Muscle layer of colon (tissue), 2 donors: ENCODE measurements at regions not wholly inside any gene's neighbourhood (a gene's known extent, or its start where the extent isn't known, plus 50 kb on each side); places are given as distances from the start of the nearest gene placed in this dataset.

ENCODE experiments used
- H3K27ac ChIP-seq: one replicate; pipeline ENCODE4 v1.7.0; 2013; ENCODE audit warnings: low read depth, mild to moderate bottlenecking, low read length, moderate library complexity
- H3K27me3 ChIP-seq, 2 donors: one replicate each; pipeline ENCODE4 v1.7.0; 2013; ENCODE audit warnings: low read length in 2 of 2, mild to moderate bottlenecking in 2 of 2; ENCODE audit not compliant: insufficient read depth in 2 of 2, control insufficient read depth in 1 of 2
- H3K36me3 ChIP-seq: one replicate; pipeline ENCODE4 v1.7.0; 2013; ENCODE audit warnings: mild to moderate bottlenecking, low read length; ENCODE audit not compliant: insufficient read depth
- H3K4me1 ChIP-seq: one replicate; pipeline ENCODE4 v1.7.0; 2013; ENCODE audit warnings: mild to moderate bottlenecking, low read length; ENCODE audit not compliant: insufficient read depth
- H3K4me3 ChIP-seq, 2 donors: one replicate each; pipeline ENCODE4 v1.7.0; 2013; ENCODE audit warnings: low read length in 2 of 2, low read depth in 1 of 2, mild to moderate bottlenecking in 1 of 2, moderate library complexity in 1 of 2
- H3K9ac ChIP-seq: one replicate; pipeline ENCODE4 v1.7.0; 2013; ENCODE audit warnings: low read length
- H3K9me3 ChIP-seq: one replicate; pipeline ENCODE4 v1.7.0; 2013; ENCODE audit warnings: mild to moderate bottlenecking, low read length
- donor health status: abdominal sarcoma.
- donor health status: Adenocarcinoma of cecum.

GRCh38 chr2:7479603-7480002 lies 562.4 kb downstream of the RNF144A start:
- no peaks in the 10 kb centered on the region for H3K4me1 ChIP-seq
- no peak overlapping the region for H3K4me3 ChIP-seq
- no peak overlapping the region for H3K9ac ChIP-seq
- H3K9me3 ChIP-seq: no peaks in the 10 kb centered on the region
- no peaks in the 10 kb centered on the region for H3K27me3 ChIP-seq
- H3K27ac ChIP-seq: no peak overlapping the region
- no peaks in the 10 kb centered on the region for H3K36me3 ChIP-seq

- Histone ChIP-seq H3K4me3 (no peak overlapping the region), H3K9me3 (no peaks in the 10 kb centered on the region), H3K9ac (no peak overlapping the region), H3K4me1 (no peaks in the 10 kb centered on the region), H3K27me3 (no peaks in the 10 kb centered on the region), H3K27ac (no peak overlapping the region), H3K36me3 (no peaks in the 10 kb centered on the region)
These were observed 563.2 kb downstream of the RNF144A start for GRCh38 chr2:7480431-7480830.

GRCh38 chr2:7490672-7491071 lies 573.5 kb downstream of the RNF144A start:
- no peaks in the 10 kb centered on the region for H3K4me1 ChIP-seq
- H3K27ac ChIP-seq: no peak overlapping the region
- no peaks in the 10 kb centered on the region for H3K36me3 ChIP-seq
- H3K9me3 ChIP-seq: no peaks in the 10 kb centered on the region
- no peak overlapping the region for H3K9ac ChIP-seq
- H3K27me3 ChIP-seq: no peaks in the 10 kb centered on the region
- H3K4me3 ChIP-seq: no peak overlapping the region

- no peaks in the 10 kb centered on the region for H3K36me3 ChIP-seq
- H3K9ac ChIP-seq: no peak overlapping the region
- H3K27me3 ChIP-seq: no peaks in the 10 kb centered on the region
- no peak overlapping the region for H3K4me3 ChIP-seq
- H3K9me3 ChIP-seq: no peaks in the 10 kb centered on the region
- no peak overlapping the region for H3K27ac ChIP-seq
- no peaks in the 10 kb centered on the region for H3K4me1 ChIP-seq
These were observed 575.5 kb downstream of the RNF144A start for GRCh38 chr2:7492719-7493118.

GRCh38 chr2:7497178-7497577 lies 580.0 kb downstream of the RNF144A start:
- H3K27me3 ChIP-seq: no peaks in the 10 kb centered on the region
- H3K4me1 ChIP-seq: peaks cover 6% of the 10 kb centered on the region
- H3K27ac ChIP-seq: no peak overlapping the region
- no peaks in the 10 kb centered on the region for H3K36me3 ChIP-seq
- H3K9ac ChIP-seq: no peak overlapping the region
- no peaks in the 10 kb centered on the region for H3K9me3 ChIP-seq
- no peak overlapping the region for H3K4me3 ChIP-seq

- H3K4me3 ChIP-seq: no peak overlapping the region
- no peaks in the 10 kb centered on the region for H3K9me3 ChIP-seq
- peaks cover 6% of the 10 kb centered on the region for H3K4me1 ChIP-seq
- no peak overlapping the region for H3K9ac ChIP-seq
- no peak overlapping the region for H3K27ac ChIP-seq
- H3K27me3 ChIP-seq: no peaks in the 10 kb centered on the region
- no peaks in the 10 kb centered on the region for H3K36me3 ChIP-seq
These were observed 581.8 kb downstream of the RNF144A start for GRCh38 chr2:7499018-7499417.

- Histone ChIP-seq H3K9me3 (no peaks in the 10 kb centered on the region), H3K27ac (no peak overlapping the region), H3K4me1 (peaks cover 6% of the 10 kb centered on the region), H3K4me3 (no peak overlapping the region), H3K9ac (no peak overlapping the region), H3K27me3 (no peaks in the 10 kb centered on the region), H3K36me3 (no peaks in the 10 kb centered on the region)
These were observed 585.1 kb downstream of the RNF144A start for GRCh38 chr2:7502336-7502735.

GRCh38 chr2:7508296-7508943 lies 591.2 kb downstream of the RNF144A start:
- Histone ChIP-seq H3K4me1 (no peaks in the 10 kb centered on the region), H3K9ac (no peak overlapping the region), H3K27me3 (no peaks in the 10 kb centered on the region), H3K36me3 (no peaks in the 10 kb centered on the region), H3K4me3 (no peak overlapping the region), H3K27ac (no peak overlapping the region), H3K9me3 (no peaks in the 10 kb centered on the region)

GRCh38 chr2:7510353-7510752 lies 593.1 kb downstream of the RNF144A start:
- Histone ChIP-seq H3K4me1 (no peaks in the 10 kb centered on the region), H3K36me3 (no peaks in the 10 kb centered on the region), H3K27me3 (no peaks in the 10 kb centered on the region), H3K9me3 (no peaks in the 10 kb centered on the region), H3K9ac (no peak overlapping the region), H3K27ac (no peak overlapping the region), H3K4me3 (no peak overlapping the region)

- H3K9ac ChIP-seq: no peak overlapping the region
- no peaks in the 10 kb centered on the region for H3K9me3 ChIP-seq
- H3K4me3 ChIP-seq: no peak overlapping the region
- H3K27ac ChIP-seq: no peak overlapping the region
- no peaks in the 10 kb centered on the region for H3K36me3 ChIP-seq
- peaks cover 15% of the 10 kb centered on the region for H3K4me1 ChIP-seq
- H3K27me3 ChIP-seq: no peaks in the 10 kb centered on the region
These were observed 596.6 kb downstream of the RNF144A start for GRCh38 chr2:7513834-7514233.

- Histone ChIP-seq H3K9me3 (no peaks in the 10 kb centered on the region), H3K27ac (no peak overlapping the region), H3K4me1 (peaks cover 15% of the 10 kb centered on the region), H3K27me3 (no peaks in the 10 kb centered on the region), H3K36me3 (no peaks in the 10 kb centered on the region), H3K9ac (no peak overlapping the region), H3K4me3 (no peak overlapping the region)
These were observed 598.1 kb downstream of the RNF144A start for GRCh38 chr2:7515327-7515726.

GRCh38 chr2:7516484-7517063 lies 599.4 kb downstream of the RNF144A start:
- Histone ChIP-seq H3K36me3 (no peaks in the 10 kb centered on the region), H3K4me1 (peaks cover 15% of the 10 kb centered on the region), H3K27me3 (no peaks in the 10 kb centered on the region), H3K9ac (no peak overlapping the region), H3K9me3 (no peaks in the 10 kb centered on the region), H3K27ac (no peak overlapping the region), H3K4me3 (no peak overlapping the region)
